ENCODE measurements at regions not wholly inside any gene's neighbourhood (a gene's known extent, or its start where the extent isn't known, plus 50 kb on each side); places are given as distances from the start of the nearest gene placed in this dataset.
"Not testable (repeated sequence)": the region's sequence is repeated elsewhere in the genome, so short reads cannot be mapped to it uniquely, and the experiment has no call there.

GRCh38 chr2:12613137-12613835, 103.5 kb upstream of the TRIB2 start:
- DNase-seq, result no peak

GRCh38 chr2:12615509-12615908, 101.2 kb upstream of the TRIB2 start:
- DNase-seq, result no peak

GRCh38 chr2:12616456-12617156, 100.1 kb upstream of the TRIB2 start:
- no peak for DNase-seq

DNA sequence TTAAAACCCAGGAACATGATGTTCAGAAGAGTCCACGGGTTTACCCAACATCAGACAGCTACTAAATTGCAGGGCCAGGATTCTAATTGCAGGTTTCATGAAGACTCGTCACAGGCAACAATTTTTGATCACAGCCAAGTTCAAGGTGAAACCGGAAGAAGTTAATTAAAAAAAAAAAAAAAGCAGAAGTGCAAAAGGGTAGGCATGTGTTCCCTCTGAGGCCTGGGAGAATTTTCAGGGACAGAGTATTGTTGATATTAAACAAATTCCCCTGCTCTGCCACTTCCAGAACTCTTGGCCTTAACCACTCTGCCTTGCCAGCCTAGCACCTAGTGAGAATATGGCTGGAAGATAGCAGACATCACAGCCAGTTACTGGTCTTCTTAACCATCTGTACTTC, 99.4 kb upstream of the TRIB2 start:
- no peak for DNase-seq

DNA sequence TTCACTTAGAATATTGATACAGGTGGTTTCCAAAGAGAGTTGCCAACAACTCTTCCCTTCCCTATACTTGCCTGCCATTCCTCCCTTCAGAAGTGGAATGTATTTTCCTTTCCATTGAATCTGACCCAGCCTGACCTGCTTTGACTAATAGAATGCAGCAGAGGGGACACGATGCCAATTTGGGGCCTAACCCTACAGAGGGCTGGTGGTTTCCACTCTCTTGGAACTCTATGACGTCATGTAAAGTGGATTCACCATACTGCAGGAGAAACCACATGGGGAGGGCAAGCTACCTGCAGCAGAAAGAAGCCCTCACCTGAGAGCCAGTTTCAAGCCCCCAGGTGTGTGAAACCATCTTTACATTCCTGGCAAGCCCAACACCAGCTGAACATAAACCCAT, 98.9 kb upstream of the TRIB2 start:
- DNase-seq, result no peak

GRCh38 chr2:12618576-12618975, 98.2 kb upstream of the TRIB2 start:
- no peak for DNase-seq

DNA sequence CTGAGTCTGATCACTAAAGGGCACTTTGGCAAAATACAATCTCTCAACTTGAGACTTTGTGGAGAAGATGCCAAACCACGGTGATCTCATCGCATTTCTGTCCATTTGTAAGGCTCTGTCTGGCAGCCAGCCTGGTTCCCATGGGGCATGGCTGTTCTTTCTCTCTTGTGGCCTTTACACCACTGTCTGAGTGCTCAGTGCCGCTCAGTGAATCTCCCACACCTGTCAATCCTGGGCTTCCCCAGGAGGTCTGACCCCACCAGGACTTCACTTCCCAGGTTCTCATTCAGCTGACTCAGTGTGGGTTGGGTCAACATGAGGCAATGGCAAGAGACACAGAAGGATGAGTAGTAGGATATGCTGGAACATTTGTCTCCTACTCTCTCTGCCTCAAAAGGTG, 96.8 kb upstream of the TRIB2 start:
- no peak for DNase-seq

GRCh38 chr2:12620759-12621158, 96.0 kb upstream of the TRIB2 start:
- DNase-seq, result no peak

DNA sequence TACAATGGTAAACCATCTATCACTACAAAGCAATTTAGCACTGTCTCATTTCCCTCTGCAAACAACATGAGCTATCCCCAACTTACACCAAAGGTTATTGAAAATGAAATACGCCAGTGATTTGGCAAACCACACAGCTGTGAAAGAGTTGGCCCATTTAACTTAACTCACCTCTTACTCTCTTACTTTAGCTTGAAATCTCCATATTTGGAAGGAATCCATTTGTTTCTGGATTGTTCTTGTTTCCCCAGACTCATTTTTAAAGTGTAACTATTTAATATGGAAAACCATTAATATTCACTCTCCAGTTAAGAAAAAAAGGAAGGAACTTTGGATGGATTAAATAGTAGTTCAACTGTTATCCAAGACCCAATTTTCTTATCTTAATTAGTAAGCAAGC, 93.7 kb upstream of the TRIB2 start:
- no peak for DNase-seq

GRCh38 chr2:12624384-12624783, 92.4 kb upstream of the TRIB2 start:
- no peak for DNase-seq

DNA sequence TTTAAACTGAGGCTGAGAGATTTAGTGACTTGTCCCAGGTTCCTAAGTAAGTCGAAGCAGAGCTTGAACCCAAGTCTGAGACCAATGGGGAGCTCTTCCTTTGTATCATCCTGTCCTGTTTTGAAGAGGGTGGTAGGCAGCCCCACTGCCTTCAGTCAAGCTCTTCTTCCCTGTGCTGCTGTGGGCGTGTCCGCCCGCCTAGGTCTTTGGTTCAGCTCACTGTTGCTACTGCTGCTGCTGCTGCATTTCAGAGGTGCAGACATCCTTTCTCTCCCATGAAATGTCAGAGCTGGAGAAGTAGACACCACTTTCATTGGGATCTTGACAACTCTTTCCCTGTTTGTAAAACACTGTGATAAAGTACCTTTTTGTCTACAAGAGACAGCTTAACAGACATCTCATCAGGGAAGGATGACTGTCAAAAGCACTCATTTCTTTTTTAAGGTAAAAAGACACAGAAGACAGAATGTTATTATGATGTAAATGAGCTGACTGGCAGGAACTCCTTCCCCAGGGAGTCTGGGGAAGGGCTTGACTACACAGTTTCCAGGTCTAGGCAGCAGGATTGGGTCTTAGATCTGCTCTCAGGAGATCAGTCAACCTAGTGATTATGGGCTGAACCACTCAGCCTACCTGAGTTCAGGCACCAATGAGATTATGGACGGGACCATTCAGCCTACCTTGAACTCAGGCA, 91.7 kb upstream of the TRIB2 start:
- DNase-seq, result no peak

GRCh38 chr2:12628541-12628940, 88.2 kb upstream of the TRIB2 start:
- not testable (repeated sequence) for DNase-seq

GRCh38 chr2:12636837-12637581, 79.7 kb upstream of the TRIB2 start:
- DNase-seq, result no peak

DNA sequence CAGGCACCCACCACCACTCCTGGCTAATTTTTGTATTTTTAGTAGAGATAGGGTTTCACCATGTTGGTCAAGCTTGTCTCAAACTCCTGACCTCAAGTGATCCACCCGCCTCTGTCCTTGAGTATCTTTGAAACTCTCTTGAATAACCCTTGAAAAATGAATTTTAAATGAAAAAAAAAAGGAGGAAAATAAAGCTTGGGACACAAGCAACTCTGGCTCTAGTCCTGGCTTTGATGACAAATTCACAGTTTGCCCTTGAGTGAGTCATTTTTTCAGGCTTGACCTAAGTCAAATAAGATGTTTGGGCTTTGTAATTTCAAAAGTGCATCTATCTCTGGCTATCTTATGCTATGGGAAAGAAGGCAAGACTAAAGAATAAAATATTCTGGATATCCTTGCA, 79.0 kb upstream of the TRIB2 start:
- no peak for DNase-seq

DNA sequence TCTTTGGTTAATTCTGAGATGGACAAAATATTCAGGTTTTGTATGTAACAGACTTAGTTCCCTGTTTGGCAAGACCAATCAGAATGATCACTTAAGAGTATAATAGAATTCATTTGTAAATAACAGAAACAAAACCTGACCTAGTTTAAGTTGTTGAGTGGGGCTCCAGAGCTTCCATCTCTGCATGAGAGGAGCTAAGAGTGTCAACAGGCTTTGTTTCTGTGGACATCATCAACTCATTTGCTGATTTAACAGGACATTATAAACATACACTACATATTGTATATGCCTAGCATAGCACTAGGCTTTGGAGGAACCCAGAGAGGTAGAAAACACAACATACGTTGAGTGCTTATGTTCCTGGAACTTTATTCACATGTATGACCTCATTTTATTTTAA, 75.3 kb upstream of the TRIB2 start:
- no peak for DNase-seq

GRCh38 chr2:12642332-12642731, 74.4 kb upstream of the TRIB2 start:
- no peak for DNase-seq

GRCh38 chr2:12642859-12643258, 73.9 kb upstream of the TRIB2 start:
- DNase-seq, result no peak

GRCh38 chr2:12649602-12650400, 66.9 kb upstream of the TRIB2 start:
- no peak for DNase-seq

- DNase-seq, result no peak
Measured at GRCh38 chr2:12651641-12652040, 65.1 kb upstream of the TRIB2 start.

- DNase-seq, result no peak
Measured at GRCh38 chr2:12652723-12653122, 64.0 kb upstream of the TRIB2 start.

DNA sequence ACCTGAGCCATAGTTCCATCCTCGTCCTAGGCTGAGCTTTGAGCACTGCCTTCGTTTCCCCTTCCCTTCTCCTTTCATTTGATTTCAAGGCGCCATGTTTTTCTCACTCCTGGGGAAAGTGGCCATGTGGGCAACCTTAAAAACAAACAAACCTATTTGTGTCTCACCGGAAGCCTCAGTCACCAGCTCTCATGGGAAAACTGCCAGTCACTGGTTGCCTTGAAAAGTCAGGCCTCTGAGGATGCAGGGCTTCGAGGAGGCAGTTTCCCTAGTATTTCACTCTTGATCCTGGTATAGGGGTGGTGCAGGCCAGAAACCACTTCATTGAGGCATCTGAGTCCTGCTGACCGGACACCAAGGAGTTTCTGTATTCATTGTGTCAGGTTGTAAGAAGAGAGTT, 59.2 kb upstream of the TRIB2 start:
- DNase-seq, result no peak

DNA sequence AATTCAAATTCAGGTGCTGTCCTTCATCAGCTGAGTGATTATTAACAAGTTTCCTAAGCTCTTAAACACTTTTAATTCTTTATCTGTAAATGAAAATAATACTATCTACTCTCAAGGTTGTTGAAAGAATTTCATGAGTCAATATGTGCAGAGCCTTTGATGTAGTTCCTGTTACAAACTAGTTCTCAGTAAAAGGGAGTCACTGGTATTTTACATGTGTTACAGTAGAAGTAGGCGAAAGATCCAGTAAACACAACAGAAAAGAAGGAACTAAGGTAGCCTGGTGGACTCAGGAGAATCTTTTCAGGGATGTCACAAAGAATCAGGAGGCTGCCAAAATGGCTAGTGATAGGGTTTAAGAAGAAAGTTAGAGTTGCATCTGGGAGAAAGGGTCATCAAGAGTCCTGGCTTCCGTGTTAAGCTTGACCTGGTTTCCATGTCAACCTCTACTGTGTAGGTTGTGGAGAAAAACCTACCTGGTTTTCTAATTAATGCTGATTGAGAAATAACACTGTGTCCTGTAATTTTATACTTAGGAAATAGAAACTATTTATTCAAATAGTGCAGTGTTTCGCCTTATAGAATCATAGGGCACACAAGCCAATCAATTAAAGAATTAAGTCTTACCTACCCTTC, 58.3 kb upstream of the TRIB2 start:
- DNase-seq, result no peak

Data from CD4-positive, alpha-beta T cell treated with Interleukin-4 for 1 hour (primary cell).